NCI-H69 (cell line): ENCODE measurements at regions not wholly inside any gene's neighbourhood (a gene's known extent, or its start where the extent isn't known, plus 50 kb on each side); places are given as distances from the start of the nearest gene placed in this dataset.
A peak's percentile ranks its signal among the peaks of the same experiment; 100 is the strongest.

Experiments
- DNase-seq: peaks from one replicate; lab custom pipeline; 2025; lab: John Stamatoyannopoulos, UW

DNA sequence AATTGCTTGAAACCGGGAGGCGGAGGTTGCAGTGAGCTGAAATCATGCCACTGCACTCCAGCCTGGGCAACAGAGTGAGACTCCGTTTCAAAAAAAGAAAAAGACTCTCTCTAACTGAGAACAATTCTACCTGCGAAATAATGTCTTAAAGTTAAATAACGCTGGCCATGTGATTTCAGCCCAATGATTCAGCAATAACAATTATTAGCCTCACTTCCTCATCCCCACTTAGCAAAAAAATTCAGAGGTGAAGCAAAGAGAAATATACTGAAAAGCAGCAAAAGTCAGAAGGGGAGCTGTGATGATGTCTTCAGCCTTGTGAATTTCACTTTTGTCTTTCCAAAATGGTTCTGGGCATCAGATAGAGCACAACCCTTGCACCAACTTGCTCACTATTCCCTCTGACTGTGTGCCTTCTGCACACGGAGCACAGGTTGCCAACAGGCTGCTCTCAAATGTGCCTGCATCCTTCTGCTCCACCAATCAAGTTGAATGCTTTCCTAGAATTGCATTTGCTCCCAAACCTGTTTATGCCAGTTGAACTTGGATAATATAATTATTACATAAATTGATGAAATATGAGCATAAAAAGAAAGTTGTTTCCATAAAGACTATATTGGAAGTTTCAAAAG lies 79.8 kb upstream of the IPO9 start:
- DNase-seq, result no peak

GRCh38 chr1:201750120-201750519 lies 78.8 kb upstream of the IPO9 start:
- no peak for DNase-seq

DNA sequence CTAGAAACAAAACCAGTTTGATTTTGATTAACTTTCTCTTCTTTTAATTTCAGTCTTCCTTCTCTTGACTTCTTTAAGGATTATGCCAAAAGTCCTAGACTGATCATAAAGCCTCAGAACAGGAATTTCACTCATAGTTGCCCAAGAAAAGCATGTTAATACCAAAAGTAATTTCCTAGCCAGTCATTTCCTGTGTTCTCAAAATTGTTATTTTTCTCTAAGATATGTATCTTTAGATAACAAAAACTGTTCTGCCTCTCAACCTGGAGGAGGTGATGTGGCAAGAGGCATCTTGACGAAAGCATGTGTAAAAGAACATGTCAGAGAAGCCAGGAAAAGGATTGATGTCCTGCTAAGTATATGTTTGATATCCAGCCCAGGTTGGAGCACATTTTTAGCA lies 78.0 kb upstream of the IPO9 start:
- DNase-seq, result no peak

- peak; percentile 63 for DNase-seq
These were observed 77.1 kb upstream of the IPO9 start for GRCh38 chr1:201751872-201752271.

- no peak for DNase-seq
These were observed 76.6 kb upstream of the IPO9 start for GRCh38 chr1:201752333-201752732.

DNA sequence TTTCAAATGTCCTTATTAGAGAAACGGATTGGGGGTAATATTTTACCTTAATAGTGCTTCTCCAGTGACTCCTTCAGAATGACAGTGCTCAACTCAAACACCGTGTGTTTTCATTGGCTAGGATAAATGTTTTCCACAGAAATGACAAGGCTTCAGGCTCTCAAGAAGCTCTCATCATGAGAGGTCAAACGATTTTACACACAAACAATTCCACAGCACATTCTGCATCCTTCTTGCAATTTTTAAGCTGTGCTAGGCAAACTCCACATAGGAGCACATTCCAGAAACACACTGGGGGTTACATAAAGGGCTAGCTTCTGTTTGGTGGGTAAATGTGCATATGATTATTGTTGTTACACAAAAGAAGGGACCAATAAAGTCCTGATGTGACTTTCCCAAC lies 75.5 kb upstream of the IPO9 start:
- no peak for DNase-seq

- no peak for DNase-seq
These were observed 74.6 kb upstream of the IPO9 start for GRCh38 chr1:201754353-201754752.

DNA sequence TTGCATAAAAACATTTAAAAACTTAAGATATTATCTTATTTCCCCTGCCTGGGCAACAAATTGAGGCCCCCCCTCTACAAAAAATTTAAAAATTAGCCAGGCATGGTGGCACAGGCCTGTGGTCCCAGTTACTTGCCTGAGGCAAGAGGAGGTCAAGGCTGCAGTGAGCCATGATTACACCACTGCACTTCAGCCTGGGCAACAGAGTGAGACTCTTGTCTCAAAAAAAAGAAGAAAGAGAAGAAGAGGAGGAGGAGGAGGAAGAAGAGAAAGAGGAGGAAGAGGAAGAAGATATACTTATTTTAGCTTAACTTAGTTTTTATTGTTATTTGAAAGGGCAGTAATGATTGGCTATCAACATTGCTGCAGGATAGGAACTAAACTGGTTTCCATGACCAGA lies 73.8 kb upstream of the IPO9 start:
- DNase-seq, result no peak

GRCh38 chr1:201756406-201756805 lies 72.6 kb upstream of the IPO9 start:
- DNase-seq, result peak; percentile 58

DNA sequence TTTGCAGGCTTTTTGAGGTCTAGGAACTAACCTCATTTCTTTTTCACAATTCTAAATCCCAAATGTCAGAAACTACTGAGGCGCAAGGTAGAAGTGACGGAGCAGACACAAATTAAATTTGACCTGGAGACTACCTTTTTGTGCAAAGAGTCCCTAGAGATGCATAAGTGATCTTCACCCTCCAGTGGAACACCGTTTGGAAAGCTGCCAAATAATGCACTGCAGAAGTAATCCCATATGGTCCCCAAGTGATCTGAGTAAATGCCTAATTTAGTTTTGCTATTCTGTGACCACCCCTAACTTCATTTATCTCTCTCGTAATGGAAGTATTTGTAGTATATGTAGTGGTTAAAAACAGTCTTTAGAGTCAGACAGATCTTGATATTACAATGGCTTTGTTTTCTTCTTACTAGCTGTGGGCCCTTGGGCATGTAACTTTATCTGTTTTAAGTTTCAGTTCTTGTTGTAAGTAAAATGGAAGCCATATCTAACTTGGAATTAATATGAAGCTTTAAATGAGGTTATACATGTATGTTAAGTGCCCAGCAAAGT lies 70.4 kb upstream of the IPO9 start:
- DNase-seq, result peak; percentile 99

GRCh38 chr1:201759194-201759815 lies 69.7 kb upstream of the IPO9 start:
- DNase-seq, result peak; percentile 71

- no peak for DNase-seq
These were observed 68.4 kb upstream of the IPO9 start for GRCh38 chr1:201760516-201760915.

GRCh38 chr1:201761178-201761577 lies 67.8 kb upstream of the IPO9 start:
- DNase-seq, result no peak

- no peak for DNase-seq
These were observed 67.1 kb upstream of the IPO9 start for GRCh38 chr1:201761871-201762270.

- no peak for DNase-seq
These were observed 66.6 kb upstream of the IPO9 start for GRCh38 chr1:201762381-201762780.

DNA sequence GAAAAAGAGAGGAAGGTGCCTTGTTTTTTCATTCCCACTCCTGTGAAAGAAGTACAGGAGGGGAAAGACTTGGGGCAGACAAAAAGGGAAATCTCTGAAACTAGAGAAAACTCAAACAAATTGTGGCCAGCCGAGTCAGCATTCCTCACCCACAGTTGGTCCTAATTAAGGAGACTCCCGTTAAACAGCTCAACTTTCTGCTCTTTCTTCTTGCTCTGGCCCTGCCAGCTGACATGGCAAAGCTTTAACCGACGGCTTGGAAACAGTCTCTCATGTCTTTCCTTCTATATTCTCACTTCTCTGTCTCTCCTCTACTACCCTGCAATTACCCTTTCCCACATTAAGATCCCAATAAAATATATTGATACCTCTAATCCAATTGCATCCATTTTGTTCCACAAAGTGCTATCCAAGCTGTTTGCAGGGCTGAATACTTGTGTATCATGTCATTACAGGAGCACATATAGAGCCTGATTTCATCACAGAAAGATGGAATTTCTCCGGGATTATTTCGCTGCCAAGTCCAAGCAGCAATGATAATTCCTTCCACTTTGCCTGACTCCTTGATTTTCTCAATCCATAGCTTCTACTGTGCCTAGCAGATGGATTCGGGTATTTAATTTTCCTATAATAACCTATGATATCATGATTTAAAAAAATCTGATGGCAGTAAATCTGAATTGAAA lies 65.4 kb upstream of the IPO9 start:
- no peak for DNase-seq

DNA sequence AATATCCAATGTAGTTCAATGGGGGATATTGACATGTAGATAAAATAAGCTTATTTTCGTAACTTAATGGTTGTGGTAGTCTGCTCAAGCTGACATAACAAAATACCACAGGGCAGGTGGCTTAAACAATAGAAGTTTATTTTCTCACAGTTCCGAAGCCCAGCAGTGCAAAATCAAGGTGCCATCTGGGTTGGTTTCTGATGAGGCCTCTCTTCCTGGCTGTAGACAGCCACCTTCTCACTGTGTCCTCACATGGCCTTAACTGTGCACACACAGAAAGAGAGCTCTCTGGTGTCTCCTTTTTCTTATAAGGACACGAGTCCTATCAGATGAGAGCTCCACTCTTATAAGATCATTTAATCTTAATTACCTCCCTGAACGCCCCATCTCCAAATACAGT lies 64.8 kb upstream of the IPO9 start:
- DNase-seq, result peak; percentile 61

DNA sequence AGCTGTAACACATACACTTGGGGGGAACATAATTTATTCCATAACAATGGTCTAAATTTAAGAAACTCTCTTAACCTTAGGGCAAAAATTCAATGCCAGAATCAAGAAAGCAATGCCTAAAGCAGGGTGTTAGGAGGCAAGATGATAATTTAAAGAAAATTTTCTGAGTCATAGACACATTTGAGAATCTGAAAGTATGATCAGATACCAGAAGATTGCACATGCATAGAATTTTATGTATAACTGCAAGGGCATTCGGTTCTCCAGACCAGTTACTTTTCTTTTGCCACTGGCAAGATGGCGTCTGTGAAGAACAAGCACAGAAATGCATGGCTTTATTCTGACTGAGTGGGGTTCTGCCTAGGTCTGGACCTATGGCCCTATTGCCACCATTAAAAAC lies 64.4 kb upstream of the IPO9 start:
- no peak for DNase-seq

DNA sequence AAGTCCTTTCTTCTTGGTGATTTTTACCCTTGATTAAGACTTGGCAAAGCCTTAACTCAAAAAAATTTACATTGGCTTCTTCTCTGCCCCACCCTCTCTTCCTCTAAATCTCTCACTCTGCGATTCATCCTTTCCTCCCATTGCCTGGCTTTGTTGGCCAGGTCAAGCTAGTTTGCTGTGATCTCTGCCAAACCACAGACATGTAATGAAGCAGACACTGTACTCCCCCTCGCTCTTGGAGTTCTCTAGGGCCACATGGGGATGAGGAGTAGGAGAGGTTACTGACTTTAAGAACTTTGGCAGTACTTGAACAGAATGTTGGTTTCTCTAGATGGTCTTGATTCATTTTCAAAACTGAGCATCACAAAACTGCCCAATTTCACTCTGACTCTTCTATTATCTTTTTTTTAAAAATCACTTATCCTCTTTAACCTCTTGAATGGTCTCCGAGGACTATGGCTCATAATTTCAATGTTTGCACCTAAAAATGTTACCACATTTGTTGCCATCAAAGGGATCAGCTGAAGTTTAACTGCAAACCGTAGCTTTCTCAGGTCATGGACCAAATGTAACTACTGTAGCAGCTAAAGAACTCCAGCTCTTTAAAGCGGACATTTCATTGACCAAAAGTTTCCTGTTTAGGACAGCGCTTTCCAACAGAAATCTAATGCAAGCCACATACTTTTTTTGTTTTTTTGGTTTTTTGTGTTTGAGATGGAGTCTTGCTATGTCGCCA lies 62.7 kb upstream of the IPO9 start:
- DNase-seq, result no peak

- DNase-seq, result no peak
These were observed 61.6 kb upstream of the IPO9 start for GRCh38 chr1:201767339-201767738.

DNA sequence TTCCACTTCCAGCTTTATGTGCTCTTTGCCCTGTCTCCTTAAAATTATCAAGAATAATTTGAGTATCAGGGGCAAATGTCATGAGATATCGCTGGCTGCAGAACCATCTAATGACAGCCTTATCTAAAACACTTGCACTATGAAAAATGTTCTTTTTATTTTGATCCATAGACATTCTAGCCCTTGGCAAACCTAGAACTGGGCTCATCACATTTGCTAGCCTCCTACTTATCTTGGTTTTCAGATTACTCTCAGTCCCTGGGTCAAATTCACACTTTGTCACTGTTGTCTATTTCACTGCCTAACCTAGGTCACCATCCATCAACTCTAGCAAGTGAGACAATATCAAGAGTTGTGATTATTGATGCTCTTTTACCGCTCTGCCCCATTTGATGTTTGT lies 59.9 kb upstream of the IPO9 start:
- DNase-seq, result no peak

- DNase-seq, result peak; percentile 70
These were observed 59.0 kb upstream of the IPO9 start for GRCh38 chr1:201769966-201770365.

DNA sequence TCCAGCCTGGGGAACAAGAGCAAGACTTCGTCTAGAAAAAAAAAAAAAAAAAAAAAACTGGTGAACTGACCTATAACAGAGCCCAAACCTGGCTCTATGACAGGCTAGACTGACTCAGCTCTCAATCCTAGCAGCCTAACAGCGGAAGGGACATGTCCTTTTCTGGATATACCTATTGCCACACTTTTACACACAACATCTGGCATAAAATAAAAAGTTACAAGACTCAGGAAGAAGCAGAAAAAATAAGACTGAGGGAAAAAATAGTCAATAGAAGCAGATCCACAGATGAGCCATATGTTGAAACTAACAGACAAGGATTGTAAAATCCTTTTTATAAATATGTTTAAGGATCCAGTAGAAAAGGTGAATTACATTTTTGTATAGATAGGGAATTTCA lies 57.5 kb upstream of the IPO9 start:
- DNase-seq, result no peak
